NCI-H2081 treated with DMSO at 0.1 percent for 48 hours (cell line): ENCODE measurements at regions not wholly inside any gene's neighbourhood (a gene's known extent, or its start where the extent isn't known, plus 50 kb on each side); places are given as distances from the start of the nearest gene placed in this dataset.

Source experiments
- DNase-seq: peaks from one replicate; lab custom pipeline; 2025; lab: John Stamatoyannopoulos, UW

DNA sequence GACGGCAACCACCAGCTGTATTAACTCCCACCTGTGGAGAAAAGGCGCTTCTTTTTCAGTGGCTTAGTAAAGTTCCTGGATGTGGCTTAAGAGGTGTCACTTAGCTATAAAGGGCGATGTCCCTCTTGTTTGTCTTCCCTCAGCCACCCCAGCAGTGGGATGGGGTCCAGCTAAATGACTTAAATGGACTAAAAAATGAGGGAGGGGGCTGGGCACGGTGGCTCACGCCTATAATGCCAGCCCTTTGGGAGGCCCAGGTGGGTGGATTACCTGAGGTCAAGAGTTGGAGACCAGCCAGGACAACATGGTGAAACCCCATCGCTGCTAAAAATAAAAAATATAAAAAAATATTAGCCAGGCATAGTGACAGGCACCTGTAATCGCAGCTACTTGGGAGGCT lies 667.5 kb upstream of the RBFOX1 start:
- DNase-seq, result no peak

DNA sequence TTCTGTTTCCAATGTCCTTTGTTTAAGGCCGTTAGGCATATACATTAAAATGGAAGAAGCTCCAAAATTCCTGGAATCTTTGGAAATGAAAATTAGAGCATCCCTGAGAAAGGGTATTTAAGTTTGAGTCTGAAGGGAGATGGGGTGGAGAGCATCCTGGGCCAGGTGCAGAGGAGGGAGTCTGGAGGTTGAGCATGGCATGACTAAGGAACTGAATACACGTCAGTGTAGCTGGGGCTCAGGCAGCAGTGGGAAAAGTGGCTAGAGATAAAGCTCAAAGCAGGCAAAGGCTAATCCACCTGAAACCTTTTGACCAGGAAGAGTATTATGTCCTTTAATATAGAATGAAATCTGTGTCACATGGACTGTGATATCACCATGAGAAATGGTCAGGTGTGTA lies 669.0 kb upstream of the RBFOX1 start:
- DNase-seq, result no peak

DNA sequence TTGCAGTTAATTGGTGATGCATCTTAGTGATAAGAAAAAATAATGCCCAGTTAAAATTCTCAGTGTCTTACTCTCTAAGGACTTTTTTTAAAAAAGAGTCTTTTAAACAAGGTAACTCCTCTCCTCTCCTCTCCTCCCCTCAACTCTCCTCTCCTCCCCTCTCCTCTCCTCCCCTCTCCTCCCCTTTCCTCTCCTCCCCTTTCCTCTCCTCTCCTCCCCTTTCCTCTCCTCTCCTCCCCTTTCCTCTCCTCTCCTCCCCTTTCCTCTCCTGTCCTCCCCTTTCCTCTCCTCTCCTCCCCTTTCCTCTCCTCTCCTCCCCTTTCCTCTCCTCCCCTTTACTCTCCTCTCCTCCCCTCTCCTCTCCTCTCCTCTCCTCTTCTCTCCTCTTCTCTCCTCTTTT lies 675.9 kb upstream of the RBFOX1 start:
- DNase-seq, result no peak

DNA sequence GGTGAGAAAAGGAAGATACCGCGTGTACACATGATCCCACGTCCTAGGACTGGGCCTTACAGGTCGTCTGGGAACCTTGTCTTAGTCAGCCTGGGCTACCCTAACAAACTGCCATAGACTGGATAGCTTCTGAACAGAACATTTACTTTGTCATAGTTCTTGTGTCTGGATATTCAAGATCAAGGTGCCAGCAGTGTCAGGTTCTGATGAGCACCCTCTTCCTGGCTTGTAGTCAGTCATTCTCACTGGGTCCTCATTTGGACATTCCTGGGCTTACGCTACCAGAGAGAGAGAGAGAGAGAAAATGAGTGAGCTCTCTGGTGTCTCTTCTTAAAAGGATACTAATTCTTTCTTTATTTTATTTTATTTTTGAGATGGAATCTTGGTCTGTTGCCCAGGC lies 685.8 kb upstream of the RBFOX1 start:
- DNase-seq, result no peak

DNA sequence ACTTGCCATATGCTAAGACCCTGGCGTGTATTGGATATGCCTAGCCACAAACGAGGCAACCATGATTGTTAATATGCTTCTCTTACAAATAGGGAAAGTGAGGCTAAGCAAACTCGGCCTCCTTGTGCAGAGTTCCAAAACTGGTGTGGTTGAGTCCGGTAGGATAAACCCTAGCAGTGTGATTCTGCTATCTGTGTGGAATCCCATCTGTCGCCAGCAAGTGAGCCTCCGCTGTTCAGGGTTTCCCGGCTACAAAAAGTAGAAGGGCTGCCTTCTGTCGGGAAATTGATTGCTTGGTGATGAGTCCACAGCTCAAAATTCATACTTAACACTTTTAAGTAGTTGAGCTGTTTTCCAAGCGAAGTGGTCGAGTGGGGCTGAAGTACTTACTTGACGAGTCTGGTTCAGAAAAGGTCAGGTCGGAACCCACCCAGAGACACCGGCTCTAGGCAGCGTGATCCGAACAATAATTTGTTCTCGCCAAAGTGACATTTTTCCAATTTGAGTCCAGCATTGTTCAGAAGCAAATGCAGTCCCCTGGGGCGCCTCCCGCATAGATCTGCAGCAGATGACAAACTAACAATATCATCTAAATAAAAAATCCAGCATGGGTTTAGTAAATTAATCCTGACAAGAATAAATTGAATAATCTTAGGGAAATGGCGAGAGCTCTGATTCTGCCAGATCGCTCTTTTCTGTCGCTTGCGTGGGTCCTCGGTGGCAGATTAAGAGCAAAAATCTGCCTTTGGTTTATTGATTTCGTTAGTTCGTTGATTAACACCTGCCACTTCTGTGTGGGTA lies 686.7 kb upstream of the RBFOX1 start:
- no peak for DNase-seq

DNA sequence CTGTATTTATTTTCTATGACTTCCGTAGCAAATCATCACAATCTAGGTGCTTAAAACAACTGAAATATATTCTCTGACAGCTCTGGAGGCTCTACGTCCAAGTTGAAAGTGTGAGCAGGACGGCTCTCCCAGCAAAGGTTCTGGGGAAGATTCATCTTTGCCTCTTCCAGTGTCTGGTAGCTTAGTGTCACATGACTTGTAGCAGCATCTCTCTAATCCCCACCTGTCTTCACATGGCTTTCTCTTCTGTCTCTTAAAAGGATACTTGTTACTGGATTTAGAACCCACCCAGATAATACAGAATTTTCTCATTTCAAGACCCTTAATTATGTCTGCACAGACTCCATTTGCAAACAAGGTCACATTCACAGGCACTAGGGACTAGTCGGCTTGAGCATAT lies 687.7 kb upstream of the RBFOX1 start:
- no peak for DNase-seq

DNA sequence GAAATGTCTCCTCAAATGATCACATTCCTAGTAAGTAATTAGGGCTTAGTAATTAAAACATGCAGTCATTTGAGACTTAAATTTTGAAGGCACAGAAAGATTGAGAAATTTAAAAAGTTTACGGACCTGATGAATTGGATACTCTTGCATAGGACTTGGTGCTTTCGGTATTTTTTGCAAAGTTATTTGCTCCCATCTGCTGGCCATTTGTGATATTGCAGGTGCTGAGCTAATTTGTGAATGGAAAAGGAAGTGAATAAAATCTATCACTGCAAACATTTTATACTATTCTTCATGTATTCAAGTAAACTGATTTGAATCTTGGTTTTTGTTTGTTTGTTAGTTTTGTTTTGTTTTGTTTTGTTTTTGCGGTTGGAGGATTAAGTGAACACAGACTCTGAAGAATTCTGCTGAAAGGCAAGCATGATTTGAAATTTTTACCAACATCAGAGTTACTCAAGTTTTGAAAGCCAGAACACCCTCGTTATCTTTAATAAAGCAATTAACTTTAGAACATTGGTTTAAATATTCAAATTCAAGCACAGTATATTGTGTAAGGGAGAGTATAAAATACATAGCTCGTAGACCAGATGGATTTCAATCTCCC lies 689.5 kb upstream of the RBFOX1 start:
- DNase-seq, result no peak

DNA sequence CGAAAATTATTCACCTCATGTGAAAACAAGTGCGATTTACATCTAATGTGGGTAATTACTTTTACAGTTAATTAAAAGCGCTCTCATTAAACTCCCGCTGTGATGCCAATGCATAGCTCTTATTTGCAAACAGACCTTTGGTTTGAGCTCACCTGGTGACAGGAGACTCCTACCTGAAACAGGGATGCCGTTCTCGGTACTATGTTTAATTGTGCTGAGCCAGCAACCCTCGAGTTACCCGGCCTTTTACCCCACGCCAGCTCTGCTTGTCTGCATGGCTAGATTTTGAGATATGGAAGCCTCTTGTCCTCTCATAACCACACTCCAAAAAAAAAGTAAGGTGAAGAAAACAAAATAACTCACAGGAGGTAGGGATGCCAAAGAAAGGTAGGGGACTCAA lies 690.4 kb upstream of the RBFOX1 start:
- DNase-seq, result no peak

DNA sequence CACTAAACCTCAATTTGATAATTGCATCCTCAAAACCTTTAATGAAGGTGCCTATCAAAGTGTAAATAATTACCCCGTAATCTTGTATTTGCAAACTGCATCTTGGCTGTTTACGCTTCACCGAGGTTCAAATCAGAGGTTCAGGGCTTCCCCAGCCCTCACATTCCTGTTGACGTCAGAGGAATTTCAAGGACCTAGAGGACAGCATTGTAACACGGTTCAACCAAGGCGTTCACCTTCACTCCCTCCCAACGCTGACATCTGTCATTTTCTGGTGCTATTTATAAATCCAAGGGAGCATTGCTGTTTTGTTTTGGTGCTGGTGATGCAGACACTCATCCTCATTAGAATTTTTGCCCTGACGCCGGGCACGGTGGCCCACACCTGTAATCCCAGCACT lies 691.6 kb upstream of the RBFOX1 start:
- no peak for DNase-seq

DNA sequence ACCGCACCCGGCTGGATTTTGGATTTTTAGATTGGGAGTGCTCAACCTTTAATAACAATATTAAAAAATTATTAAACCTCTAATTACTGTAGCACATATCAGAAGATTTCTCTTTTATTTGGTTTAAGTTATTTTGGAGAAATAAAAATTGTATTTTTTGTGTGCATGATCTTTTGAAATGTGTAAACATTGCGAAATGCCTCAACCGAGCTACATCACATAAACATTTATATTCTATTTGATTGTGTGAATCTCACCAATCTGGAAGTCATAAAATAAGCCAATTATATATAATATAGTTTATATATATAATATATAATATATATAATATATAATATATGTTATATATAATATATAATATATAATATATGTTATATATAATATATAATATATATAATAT lies 696.2 kb upstream of the RBFOX1 start:
- no peak for DNase-seq

DNA sequence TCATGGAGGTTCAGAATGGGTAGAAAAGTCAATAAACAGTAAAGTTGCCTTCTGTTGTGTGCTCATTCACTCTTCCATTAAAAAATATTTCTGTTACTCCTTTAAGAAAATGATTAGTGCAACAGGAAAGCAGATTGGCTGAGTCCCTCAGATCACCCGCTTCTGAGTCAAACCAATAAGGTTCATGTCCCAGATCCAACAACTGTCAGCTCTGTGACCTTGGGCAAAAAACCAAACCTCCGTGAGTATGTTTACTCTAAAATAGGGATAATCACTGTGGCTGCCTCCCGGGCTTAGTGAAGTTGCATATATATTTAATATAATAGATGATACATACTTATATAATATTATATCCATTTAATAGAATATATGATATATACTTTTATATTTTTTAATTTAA lies 698.5 kb upstream of the RBFOX1 start:
- no peak for DNase-seq

DNA sequence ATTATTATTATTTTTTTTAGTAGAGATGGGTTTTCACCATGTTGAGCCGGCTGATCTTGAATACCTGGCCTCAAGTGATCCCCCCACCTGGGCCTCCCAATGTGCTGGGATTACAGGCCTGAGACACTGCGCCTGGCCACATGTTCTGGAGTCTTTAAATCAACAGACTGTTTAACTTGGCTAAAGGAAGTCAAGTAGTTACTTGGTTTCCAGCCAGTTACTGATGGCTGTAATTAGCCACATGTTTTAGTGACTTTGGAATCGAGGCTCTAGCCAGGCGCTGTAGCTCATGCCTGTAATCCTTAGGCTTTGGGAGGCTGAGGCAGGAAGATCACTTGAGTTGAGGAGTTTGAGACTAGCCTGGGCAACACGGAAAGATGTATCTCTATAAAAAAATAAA lies 699.2 kb upstream of the RBFOX1 start:
- DNase-seq, result no peak

DNA sequence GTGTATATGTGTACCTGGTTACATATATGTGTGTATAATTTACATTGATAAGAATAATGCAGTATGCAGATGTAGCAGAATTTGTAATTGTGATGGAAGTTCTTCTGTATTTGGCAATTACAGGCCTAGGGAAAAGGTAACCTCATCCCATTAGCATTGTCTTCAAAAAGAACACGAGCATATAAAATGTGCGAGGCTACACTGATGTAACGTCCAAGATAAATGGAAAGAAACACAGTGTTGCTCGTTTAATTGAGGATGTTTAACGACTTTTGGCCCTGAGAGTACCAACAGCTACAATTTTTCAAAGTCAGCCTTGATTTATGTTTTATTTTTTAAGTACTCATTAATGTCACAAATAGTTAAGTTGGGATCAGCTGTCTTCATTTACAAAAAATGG lies 703.5 kb upstream of the RBFOX1 start:
- no peak for DNase-seq

DNA sequence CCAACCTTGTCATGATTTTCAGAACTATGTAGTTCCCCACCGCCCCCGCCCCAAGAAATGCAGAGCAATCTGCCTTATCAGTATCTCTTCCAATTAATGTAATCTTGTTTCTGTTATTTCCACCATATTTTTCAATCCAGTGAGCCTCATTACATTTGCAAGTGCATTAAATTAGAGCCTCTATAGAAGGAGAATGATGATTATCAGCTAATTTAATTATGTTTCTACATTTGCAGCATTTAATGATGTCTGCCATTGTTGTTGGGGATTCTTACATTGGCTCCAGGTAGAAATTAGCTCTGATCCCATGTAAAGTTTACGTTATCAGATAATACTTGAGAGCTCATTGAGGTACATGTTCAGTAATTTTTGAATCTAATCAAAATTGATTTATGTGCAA lies 707.0 kb upstream of the RBFOX1 start:
- DNase-seq, result no peak

DNA sequence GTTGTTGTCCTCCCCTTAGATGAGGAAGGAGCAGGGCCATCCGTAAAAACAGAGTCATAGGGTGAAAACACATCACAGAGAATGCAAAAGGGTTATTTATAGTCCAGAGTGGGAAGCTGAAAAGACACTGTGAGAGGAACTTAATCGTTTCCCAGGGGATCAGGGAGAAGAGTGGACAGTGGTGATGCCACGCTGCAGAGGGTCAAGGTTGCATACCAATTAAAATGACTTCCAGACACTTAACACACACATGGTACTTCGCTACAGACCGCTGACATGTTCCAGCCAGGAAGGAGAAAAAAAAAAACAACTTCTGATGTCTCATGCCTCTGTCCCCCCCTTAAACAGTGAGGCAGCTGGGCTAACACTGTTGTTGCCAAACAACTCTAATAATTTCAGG lies 713.8 kb upstream of the RBFOX1 start:
- no peak for DNase-seq

DNA sequence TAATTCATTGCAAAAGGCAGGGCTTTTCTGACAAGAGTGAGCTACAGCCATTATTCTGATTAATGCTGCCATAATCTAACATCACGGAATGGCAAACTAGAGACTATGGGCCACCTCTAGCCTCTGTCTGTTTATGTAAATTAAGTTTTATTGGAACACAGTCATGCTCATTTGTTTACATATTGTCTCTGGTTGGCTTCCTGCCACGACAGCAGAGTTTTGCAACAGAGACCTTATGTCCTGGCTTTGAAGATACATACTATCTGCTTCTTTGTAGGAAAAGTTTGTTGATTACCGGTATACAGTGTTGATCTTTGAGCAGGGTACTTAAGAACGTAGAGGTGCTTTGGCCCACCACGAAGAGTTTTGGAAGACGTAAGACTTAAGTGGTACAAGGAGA lies 715.9 kb upstream of the RBFOX1 start:
- DNase-seq, result no peak

DNA sequence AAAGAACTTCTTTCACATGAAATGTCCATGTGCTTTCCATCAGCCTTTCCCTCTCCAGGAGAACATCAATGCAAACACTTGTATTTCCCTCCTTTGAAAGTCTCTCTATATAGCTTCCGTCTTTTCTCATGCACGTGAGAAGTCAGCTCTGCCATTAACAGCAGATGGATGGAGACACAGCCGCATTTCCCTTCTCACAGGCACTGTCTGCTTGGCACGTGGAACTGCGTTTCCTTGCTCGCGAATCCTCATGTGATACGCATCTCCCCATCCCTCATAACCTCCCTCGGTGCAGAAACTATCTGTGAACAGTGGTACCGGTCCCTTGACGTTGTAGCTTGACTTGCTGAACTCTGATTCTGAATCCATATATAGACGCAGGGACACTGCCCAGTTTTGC lies 717.0 kb upstream of the RBFOX1 start:
- no peak for DNase-seq

DNA sequence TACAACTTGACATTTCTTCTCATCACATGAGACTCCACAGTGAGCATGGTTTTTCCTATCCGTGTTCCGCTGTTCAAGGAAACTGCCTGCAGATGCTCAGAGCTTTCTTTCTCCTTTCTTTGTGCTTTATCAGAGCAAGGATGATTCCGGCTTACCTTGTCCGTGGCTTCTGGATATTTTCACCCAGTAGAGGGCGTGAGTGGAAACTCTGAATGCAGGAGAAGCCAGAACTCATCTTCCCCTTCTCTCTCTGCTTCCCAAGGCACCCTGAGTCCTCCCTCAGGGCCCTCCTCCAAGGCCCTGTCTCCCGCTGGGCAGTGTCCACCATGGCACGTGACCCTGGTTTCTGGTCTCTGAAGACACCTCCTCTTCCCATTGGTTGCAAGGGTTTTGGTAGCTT lies 721.1 kb upstream of the RBFOX1 start:
- no peak for DNase-seq

DNA sequence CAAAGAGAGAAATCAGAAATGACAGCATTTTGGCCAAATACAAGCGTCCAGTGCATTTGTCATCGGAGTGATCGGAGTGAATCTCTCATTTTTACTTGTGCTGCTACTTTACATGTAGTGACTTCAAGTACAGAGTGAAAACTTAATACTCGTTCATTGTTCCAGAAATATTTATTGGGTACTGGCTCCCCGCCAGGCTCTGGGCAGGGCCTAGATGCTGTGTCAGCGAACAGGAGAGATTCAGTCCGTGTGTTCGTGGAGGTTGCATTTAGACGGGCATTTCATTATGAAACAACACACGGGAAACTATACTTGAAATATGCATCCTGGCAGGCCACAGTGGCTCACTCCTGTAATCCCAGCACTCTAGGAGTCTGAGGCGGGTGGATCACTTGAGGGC lies 727.2 kb upstream of the RBFOX1 start:
- DNase-seq, result no peak

DNA sequence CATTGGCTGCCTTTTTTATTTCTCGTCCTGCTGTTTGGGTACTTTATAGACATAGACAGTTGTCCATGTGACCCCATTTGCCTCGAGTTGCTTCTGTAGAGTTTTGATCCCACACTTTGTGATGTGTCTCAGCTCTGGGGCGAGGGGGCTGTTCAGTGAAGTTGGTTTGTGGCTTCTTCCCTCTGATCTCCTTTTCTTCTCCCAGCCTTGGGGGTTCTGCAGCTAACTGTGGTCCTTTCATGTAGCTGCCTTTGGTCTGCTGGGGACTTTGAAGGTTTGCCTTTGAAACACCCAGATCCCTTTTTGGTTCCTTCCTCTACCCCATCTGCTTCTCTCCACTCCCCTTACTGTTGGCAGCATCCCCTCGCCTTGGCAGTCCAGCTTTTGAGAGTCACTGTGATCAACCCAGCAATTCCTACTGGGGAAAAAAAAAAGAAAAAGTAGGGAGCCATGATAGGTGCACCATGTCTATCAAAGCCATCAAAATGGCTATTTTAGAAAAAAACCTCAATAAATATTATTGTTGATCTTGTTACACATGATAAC lies 728.8 kb upstream of the RBFOX1 start:
- no peak for DNase-seq

DNA sequence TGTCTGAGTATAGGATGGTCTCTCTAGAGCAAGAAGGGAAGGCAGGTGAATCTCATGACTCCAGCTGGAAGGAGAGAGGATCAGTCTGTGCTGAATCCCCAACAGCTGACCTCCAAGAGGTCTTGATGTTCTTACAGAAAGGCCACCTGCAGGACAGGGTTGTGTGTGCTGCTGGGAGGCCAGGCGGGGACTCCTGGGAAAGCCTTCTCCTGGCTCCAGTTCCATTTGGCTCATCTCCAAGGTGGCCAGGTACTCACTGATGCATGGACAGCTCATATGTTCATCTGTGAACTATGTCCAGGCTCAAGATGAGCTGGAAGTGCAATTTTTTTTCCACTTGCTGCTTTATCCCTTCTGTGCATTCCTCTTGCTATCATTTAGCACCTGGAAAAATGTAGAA lies 730.2 kb upstream of the RBFOX1 start:
- no peak for DNase-seq

DNA sequence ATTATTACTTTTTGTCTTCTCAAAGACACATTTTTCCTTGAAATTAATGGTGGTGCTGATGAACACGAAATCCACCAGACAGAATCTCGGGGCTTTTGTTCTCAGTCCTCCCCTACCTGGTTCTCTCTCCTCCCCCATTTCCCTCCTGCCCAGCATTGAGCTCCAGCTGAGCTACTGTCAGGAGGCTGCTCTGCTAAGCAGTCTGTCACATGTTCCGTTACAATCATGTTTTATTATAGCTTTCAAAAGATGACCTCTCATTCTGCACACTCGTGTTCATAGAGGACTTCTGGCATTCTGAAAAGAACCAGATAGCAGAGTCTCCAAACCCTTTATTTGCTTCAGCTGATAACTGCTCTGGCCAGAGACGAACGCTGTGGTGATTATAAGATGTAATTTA lies 732.5 kb upstream of the RBFOX1 start:
- DNase-seq, result no peak

DNA sequence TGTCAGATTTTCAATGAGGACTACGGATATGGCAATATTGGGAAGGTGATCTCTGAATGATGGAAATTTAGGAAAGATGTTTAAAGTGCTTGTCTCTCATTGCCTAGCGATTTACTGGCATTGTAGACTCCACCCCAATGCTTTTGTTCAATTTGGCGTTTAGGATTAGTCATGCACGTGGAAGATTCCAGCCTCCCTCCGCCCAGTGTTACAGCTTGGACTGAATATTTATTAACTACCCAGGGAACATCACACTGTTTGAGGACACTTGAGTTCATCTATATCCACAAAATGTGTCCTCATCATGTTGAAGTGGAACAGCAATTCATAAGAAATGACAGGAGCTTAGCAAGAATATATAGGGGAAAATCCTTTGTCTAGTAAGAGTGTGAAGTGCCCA lies 738.8 kb upstream of the RBFOX1 start:
- DNase-seq, result no peak

DNA sequence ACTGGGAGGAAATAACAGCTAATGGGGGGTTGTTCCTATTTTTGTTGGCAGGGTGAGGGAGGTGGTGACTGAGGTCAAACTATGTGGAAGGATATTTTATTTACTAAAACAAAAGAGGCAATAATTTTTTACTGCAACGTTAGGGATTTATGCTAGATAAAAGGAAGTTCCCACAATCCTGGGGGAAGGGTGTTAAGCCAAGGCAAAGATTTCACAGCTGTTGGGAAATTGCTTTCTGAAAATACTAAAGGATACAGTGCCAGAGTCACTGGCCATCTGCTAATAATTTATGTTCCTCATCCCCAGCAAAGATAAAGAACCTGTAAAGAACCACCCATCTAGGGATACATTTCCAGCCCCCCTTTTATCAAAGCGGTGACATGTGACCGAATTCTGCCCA lies 756.0 kb upstream of the RBFOX1 start:
- no peak for DNase-seq
